ENCODE measurements at regions not wholly inside any gene's neighbourhood (a gene's known extent, or its start where the extent isn't known, plus 50 kb on each side); places are given as distances from the start of the nearest gene placed in this dataset.
A peak's percentile ranks its signal among the peaks of the same experiment; 100 is the strongest.

DNA sequence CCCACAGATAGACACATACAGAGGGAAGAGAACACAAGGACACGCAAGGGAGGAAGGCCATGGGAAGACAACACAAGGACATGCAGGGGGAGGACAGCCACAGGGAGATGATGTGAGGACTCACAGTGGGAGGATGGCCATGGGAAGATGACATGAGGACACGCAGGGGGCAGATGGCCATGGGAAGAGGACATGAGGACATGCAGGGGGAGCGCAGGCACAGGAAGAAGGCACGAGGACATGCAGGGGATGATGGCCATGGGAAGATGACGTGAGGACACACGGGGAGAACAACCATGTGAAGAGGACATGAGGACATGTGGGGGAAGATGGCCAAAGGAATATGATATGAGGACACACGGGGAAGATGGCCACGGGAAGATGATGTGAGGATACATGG is 84.7 kb downstream of the UQCRFS1 start:
- TF ChIP-seq, protein P1, sequence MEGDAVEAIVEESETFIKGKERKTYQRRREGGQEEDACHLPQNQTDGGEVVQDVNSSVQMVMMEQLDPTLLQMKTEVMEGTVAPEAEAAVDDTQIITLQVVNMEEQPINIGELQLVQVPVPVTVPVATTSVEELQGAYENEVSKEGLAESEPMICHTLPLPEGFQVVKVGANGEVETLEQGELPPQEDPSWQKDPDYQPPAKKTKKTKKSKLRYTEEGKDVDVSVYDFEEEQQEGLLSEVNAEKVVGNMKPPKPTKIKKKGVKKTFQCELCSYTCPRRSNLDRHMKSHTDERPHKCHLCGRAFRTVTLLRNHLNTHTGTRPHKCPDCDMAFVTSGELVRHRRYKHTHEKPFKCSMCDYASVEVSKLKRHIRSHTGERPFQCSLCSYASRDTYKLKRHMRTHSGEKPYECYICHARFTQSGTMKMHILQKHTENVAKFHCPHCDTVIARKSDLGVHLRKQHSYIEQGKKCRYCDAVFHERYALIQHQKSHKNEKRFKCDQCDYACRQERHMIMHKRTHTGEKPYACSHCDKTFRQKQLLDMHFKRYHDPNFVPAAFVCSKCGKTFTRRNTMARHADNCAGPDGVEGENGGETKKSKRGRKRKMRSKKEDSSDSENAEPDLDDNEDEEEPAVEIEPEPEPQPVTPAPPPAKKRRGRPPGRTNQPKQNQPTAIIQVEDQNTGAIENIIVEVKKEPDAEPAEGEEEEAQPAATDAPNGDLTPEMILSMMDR (IDR thresholded peaks at IDR 0.05; ENCODE audit: control insufficient read depth, insufficient read depth, low read depth, low read length, missing control alignments) = no peak
- no peak overlapping the region for H3K4me3 ChIP-seq (ENCODE audit: control insufficient read depth, low read depth, low read length)
- DNase-seq (ENCODE audit: low read depth) = no peak

DNA sequence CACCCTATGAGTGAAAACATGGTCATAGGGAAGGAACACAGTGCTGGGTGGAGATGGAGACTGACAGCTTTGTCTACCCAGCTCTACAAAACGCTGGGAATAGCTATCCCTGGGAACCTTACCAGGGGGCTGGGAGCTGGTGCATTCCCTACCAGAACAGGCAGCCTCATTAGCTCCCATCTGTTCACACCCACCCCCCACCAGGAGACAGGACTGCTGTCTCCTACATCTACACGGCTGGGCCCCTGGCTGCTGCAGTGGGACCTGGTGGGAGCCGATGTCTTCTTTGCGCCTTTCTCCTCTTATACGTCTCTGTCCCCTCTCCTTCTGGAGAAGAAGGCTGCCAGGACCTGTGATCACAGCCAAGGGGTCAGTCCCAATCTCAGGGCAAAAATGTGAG is 90.8 kb downstream of the UQCRFS1 start:
- TF ChIP-seq, protein P1 (IDR thresholded peaks at IDR 0.05; ENCODE audit: control insufficient read depth, insufficient read depth, low read depth, low read length, missing control alignments) = no peak
- DNase-seq (ENCODE audit: low read depth) = no peak
- no peak overlapping the region for H3K4me3 ChIP-seq (ENCODE audit: control insufficient read depth, low read depth, low read length)

DNA sequence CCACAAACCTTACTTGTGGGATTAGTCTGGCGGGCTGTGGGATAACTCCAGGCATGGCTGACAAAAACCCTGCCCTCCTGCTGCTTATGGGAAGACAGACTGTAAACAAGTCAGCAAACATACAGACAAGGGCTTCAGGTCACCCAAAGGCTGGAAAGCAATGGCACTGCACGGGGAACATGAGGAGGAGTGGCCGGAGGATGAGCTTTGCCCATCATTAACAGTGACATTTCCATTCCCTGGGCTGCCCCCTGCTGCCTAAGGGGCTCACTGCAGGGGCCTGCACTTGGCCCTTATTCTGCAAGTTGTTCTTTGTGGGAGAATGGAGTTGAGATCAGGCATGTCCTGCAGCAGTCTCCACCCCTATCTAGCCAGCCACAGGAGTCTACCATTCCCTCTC is 91.3 kb downstream of the UQCRFS1 start:
- no peak overlapping the region for H3K4me3 ChIP-seq (ENCODE audit: control insufficient read depth, low read depth, low read length)
- DNase-seq (ENCODE audit: low read depth) = no peak
- TF ChIP-seq, protein P1 (IDR thresholded peaks at IDR 0.05; ENCODE audit: control insufficient read depth, insufficient read depth, low read depth, low read length, missing control alignments) = peak; percentile 67

DNA sequence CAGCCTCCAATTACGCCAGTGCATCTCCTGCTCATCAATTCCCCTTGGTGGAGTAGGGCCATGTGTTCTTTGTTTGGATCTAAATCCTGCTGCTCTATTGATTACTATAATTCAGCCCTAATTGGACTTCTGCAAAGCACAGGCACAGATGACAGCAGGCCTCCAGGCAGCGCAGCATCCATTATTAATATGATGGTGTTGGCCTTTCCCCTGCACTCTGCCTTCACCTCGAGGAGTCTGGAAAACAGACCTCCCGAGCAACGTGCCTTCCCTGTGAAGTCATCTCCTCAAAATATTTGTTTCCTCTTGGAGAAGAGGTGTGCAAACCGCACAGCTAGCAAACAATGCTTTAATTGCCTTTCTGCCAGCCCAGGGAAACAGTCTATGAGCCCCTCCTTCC is 92.5 kb downstream of the UQCRFS1 start:
- DNase-seq (ENCODE audit: low read depth) = no peak
- H3K4me3 ChIP-seq (ENCODE audit: control insufficient read depth, low read depth, low read length) = no peak overlapping the region
- TF ChIP-seq, protein P1 (IDR thresholded peaks at IDR 0.05; ENCODE audit: control insufficient read depth, insufficient read depth, low read depth, low read length, missing control alignments) = no peak

DNA sequence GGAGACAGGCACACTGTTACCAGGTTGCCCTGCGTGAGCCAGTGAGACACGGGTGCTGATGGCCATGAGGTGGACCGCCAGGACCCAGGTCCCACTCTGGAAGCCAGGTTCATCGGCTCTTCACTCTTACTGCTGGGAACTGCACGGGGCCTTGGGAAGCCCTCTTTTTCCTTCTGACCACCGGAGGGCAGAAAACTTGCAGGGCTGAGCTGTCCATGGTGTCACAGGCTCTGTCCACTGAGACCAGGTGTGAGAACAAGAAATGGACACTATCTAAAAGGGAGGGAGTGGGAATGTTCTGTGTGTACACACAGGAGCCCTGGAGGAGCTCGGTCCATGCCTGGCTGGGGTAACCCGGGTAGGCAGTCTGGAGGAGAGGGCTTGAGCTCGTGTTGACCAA is 93.4 kb downstream of the UQCRFS1 start:
- TF ChIP-seq, protein P1 (IDR thresholded peaks at IDR 0.05; ENCODE audit: control insufficient read depth, insufficient read depth, low read depth, low read length, missing control alignments) = no peak
- no peak overlapping the region for H3K4me3 ChIP-seq (ENCODE audit: control insufficient read depth, low read depth, low read length)
- no peak for DNase-seq (ENCODE audit: low read depth)

DNA sequence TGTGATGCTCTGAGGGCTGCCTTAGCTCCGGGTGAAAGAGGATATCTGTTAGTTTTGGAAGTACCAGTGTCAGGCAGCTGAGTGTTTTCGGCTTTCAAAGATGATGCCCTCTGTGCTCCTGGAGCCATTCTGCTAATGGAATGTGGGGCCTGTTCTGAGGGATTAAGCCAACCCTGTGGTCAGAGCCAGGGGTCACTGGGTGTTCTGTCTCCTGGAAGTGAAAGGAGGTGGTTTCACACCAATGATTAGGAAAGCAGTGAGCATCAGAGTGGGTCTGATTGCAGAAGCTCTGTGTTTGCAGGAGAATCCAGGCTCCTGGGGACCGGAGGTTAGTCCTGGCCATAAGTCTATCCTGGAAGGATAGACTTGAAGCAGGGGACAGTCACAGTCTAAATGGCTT is 94.6 kb downstream of the UQCRFS1 start:
- DNase-seq (ENCODE audit: low read depth) = no peak
- no peak overlapping the region for H3K4me3 ChIP-seq (ENCODE audit: control insufficient read depth, low read depth, low read length)
- TF ChIP-seq, protein P1 (IDR thresholded peaks at IDR 0.05; ENCODE audit: control insufficient read depth, insufficient read depth, low read depth, low read length, missing control alignments) = no peak

DNA sequence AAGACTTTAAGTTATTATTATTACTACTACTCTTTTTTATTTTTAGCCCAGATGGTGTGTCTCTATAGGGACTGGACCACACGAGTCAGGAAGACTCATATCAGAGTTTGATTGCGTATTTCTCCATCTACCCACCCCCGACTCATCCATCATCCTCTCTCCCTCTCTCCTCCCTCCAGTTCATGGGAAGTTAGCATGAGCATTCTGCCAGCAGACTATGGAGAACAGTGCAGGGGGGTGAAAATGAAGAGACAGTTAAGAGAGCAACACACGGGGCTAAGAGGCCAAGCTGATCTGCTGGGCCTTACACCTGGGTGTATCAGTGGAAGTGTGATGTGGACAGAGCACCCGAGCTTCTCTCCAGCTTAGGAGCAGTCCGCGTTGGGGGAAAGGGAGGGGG is 95.0 kb downstream of the UQCRFS1 start:
- no peak overlapping the region for H3K4me3 ChIP-seq (ENCODE audit: control insufficient read depth, low read depth, low read length)
- TF ChIP-seq, protein P1 (IDR thresholded peaks at IDR 0.05; ENCODE audit: control insufficient read depth, insufficient read depth, low read depth, low read length, missing control alignments) = no peak
- no peak for DNase-seq (ENCODE audit: low read depth)
